AG04450 (cell line): ENCODE measurements at regions not wholly inside any gene's neighbourhood (a gene's known extent, or its start where the extent isn't known, plus 50 kb on each side); places are given as distances from the start of the nearest gene placed in this dataset.

Experiments used
- CTCF ChIA-PET: fragments of 300-600, 350-600 bp; formaldehyde crosslinking; extraction: SDS; loops from one replicate; lab custom pipeline; 2022; ENCODE audit warnings: antibody characterized with exemption, inconsistent platforms; lab: Charles Lee
- POLR2A ChIA-PET: fragments of 350-600 bp; formaldehyde crosslinking; extraction: SDS; loops from one replicate; lab custom pipeline; 2021; ENCODE audit warnings: antibody characterized with exemption, inconsistent platforms; lab: Yijun Ruan, JAX
- DNase-seq: peaks from one replicate; pipeline ENCODE4 v3.0.0-alpha.2; 2011; ENCODE audit warnings: low read depth, low spot score
- H3K27ac ChIP-seq: one replicate; pipeline ENCODE4 v1.5.1; 2012; ENCODE audit warnings: low read depth, low read length, control low read depth
- H3K27me3 ChIP-seq: one replicate; pipeline ENCODE4 v1.6.0; 2012; ENCODE audit warnings: low read length; ENCODE audit not compliant: control insufficient read depth, insufficient read depth
- H3K4me3 ChIP-seq: 2 replicates; pipeline ENCODE4 v1.5.1; 2011; ENCODE audit warnings: mild to moderate bottlenecking, low read depth, low read length, control low read depth
- H3K9me3 ChIP-seq: 2 replicates; pipeline ENCODE4 v1.5.1; 2012; ENCODE audit warnings: low read length; ENCODE audit not compliant: control insufficient read depth, insufficient read depth
- TF ChIP-seq, protein P1 (sequence below): IDR thresholded peaks from 2 replicates; pipeline ENCODE4 v1.5.1; 2011; ENCODE audit warnings: low read depth, low read length, control low read depth, inconsistent platforms

DNA sequence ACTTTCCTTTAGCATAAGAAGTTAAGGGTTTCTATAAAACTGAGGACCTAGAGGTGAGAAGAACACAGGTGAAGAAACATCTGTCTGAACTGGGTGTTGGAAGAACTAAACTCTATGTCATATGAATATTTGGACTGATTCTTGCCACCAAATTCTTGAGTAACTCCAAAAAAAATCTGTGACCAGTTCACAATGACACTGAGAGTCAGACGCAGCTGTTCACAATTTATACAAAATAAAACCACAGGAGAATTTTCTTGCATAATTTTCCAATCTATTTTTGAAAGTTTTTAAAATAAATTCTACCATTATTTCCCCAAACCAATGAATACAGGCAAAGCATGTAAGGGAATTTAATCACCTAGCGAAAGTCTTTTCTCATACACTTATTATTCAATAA is 148.1 kb upstream of the TCF21 start:
- no peak overlapping the region for H3K27ac ChIP-seq
- CTCF ChIA-PET, result no interaction called here

DNA sequence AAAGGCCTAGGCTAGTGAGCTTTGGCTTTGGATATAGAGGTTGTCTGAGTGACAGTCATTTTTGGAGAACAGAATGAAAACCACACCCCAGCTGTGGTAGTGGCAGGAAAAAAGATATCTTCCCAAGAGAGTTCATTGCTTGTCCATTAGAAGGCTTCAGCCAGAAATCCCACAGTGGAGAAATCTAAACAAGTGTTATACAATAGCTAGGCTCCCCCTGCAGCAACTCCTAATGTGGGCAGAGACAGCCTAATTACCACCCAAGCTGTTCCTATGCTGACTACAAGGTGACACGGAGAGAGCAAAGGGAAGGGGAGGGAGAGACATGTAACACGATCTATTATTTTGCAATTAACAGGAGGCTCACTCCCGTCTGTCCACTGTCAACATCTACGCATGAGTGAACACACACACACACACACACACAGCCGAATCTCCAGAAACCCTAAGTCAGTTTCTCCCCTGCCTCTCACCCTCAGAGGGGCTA is 147.5 kb upstream of the TCF21 start:
- no peak for DNase-seq
- Histone ChIP-seq H3K27me3 (no peaks in the 10 kb centered on the region), H3K27ac (no peak overlapping the region), H3K9me3 (peaks cover 4% of the 10 kb centered on the region; the same call in 1 of the 2 replicates), H3K4me3 (no peak overlapping the region)
- TF ChIP-seq, protein P1, sequence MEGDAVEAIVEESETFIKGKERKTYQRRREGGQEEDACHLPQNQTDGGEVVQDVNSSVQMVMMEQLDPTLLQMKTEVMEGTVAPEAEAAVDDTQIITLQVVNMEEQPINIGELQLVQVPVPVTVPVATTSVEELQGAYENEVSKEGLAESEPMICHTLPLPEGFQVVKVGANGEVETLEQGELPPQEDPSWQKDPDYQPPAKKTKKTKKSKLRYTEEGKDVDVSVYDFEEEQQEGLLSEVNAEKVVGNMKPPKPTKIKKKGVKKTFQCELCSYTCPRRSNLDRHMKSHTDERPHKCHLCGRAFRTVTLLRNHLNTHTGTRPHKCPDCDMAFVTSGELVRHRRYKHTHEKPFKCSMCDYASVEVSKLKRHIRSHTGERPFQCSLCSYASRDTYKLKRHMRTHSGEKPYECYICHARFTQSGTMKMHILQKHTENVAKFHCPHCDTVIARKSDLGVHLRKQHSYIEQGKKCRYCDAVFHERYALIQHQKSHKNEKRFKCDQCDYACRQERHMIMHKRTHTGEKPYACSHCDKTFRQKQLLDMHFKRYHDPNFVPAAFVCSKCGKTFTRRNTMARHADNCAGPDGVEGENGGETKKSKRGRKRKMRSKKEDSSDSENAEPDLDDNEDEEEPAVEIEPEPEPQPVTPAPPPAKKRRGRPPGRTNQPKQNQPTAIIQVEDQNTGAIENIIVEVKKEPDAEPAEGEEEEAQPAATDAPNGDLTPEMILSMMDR, result no peak
- ChIA-PET POLR2A (no interaction called here), CTCF (no interaction called here)

More for the DNA sequence above, 148.1 kb upstream of the TCF21 start:
- POLR2A ChIA-PET, result no interaction called here
- no peaks in the 10 kb centered on the region; the same call in 1 of the 2 replicates for H3K9me3 ChIP-seq
- TF ChIP-seq, protein P1, result no peak
- H3K4me3 ChIP-seq, result no peak overlapping the region
- DNase-seq, result no peak
- H3K27me3 ChIP-seq, result no peaks in the 10 kb centered on the region

DNA sequence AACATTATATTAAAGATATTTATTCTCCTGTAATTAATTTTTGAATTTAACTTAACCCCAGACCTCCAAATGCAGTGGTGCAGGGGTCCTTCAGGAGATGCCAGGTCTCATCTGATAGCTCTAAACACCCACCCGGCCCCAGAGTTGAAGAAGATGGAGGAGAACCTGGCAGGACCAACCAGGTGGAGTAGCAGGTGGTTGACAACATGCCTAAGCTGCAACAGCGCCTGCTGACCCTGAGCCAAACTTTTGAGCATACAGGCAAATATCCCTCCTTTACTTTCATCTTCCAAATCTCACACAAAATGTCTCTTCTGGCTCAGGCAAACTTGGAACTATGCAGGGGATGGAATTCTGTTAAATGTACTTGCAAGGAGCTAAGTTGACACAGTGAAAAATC is 145.3 kb upstream of the TCF21 start:
- POLR2A ChIA-PET, result no interaction called here
- no peak for DNase-seq
- H3K27me3 ChIP-seq, result no peaks in the 10 kb centered on the region
- no peak overlapping the region for H3K27ac ChIP-seq
- TF ChIP-seq, protein P1, result no peak
- CTCF ChIA-PET, result no interaction called here
- no peak overlapping the region for H3K4me3 ChIP-seq
- peaks cover 10% of the 10 kb centered on the region; the same call in 1 of the 2 replicates for H3K9me3 ChIP-seq

DNA sequence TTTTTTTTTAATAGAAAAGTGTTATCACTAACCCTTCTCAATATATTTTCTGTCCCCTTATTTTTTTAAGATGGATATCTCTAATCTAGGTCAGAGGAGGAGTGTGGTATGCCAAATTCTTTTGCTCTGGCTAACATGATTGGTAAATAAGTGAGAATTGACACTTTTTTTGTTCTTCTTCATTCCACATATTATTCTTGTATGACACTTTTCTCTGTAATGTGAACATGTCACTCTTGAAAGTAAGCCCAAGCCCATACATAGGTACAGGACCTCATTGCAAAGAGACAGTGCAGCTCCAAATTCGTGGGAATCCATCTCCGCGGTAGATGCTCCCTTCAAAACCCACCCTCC is 142.5 kb upstream of the TCF21 start:
- ChIA-PET CTCF (no interaction called here), POLR2A (no interaction called here)
- DNase-seq, result no peak
- Histone ChIP-seq H3K4me3 (no peak overlapping the region), H3K27me3 (no peaks in the 10 kb centered on the region), H3K27ac (no peak overlapping the region), H3K9me3 (peaks cover 10% of the 10 kb centered on the region; the same call in 1 of the 2 replicates)
- TF ChIP-seq, protein P1, result no peak

DNA sequence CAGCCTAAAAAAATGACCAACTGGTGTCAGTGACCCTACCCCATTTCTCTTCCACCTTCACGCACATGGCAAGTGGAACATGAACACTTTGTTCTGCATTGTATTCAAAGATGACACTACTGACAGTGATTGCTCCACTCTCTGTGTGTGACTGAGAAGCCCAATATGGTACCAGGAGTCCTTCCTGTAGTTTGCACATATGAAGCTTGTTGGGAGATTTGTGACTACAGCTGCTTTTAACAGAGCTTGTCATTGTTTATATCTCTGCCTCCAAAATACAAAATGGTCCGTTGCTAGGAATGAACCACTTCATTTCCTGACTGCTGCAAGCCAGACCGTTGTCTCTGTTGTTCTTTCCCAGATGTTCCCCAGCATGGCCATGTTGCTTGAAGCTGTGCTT is 140.3 kb upstream of the TCF21 start:
- POLR2A ChIA-PET, result interaction anchor here (0.7 to 1.7 kb wide), 8 partner anchors 47 to 197 kb away, joined by 3 to 12 read pairs (median 3); partner anchors contain the start of gene TCF21
- no peak for DNase-seq
- TF ChIP-seq, protein P1, result no peak

More for the DNA sequence above, 140.3 kb upstream of the TCF21 start:
- Histone ChIP-seq H3K27me3 (no peaks in the 10 kb centered on the region), H3K27ac (no peak overlapping the region), H3K9me3 (peaks cover 10% of the 10 kb centered on the region; the same call in 1 of the 2 replicates), H3K4me3 (no peak overlapping the region)
- CTCF ChIA-PET, result interaction anchor here (2.4 kb wide), 1 partner anchor 180 kb away, joined by 5 read pairs; no protein-coding TSS in a partner anchor
